A673 (cell line): ENCODE measurements at regions not wholly inside any gene's neighbourhood (a gene's known extent, or its start where the extent isn't known, plus 50 kb on each side); places are given as distances from the start of the nearest gene placed in this dataset.

Experiments used
- BruUV-seq: library from RNA; stranded (reverse); fragments of 400-500 nt; replicated peaks from 2 replicates; lab custom pipeline; 2021; lab: Mats Ljungman, UMichigan
- CTCF ChIA-PET: fragments of 300-600 bp; sonication (Branson Sonifier 250); formaldehyde crosslinking; loops from one replicate; lab custom pipeline; 2022; ENCODE audit warnings: antibody characterized with exemption; lab: Charles Lee
- POLR2A ChIA-PET: fragments of 300-600 bp; sonication (Branson Sonifier 250); formaldehyde crosslinking; loops from one replicate; lab custom pipeline; 2022; ENCODE audit warnings: antibody characterized with exemption; ENCODE audit not compliant: low non-redundant PET; lab: Charles Lee
- DNase-seq: peaks from one replicate; pipeline ENCODE4 v3.0.0-alpha.2; 2015; ENCODE audit warnings: low spot score
- H3K27ac ChIP-seq: fragments of 200-600 bp; sonication (generic); 2 replicates; pipeline ENCODE4 v1.5.1; 2016; ENCODE audit warnings: mixed run types, low read depth, mild to moderate bottlenecking, mixed read lengths, antibody characterized with exemption, low read length; ENCODE audit not compliant: poor library complexity, severe bottlenecking
- H3K27me3 ChIP-seq: fragments of 200-600 bp; sonication (generic); replicated peaks from 2 replicates; pipeline ENCODE4 v1.6.1; 2017; ENCODE audit warnings: mixed run types, low read depth, mild to moderate bottlenecking, mixed read lengths, antibody characterized with exemption, low read length; ENCODE audit not compliant: insufficient read depth, poor library complexity
- H3K36me3 ChIP-seq: fragments of 200-600 bp; sonication (generic); 2 replicates; pipeline ENCODE4 v1.6.1; 2016; ENCODE audit warnings: mixed run types, mild to moderate bottlenecking, mixed read lengths, antibody characterized with exemption, low read length; ENCODE audit not compliant: insufficient read depth, poor library complexity, severe bottlenecking
- H3K4me1 ChIP-seq: fragments of 200-600 bp; sonication (generic); 2 replicates; pipeline ENCODE4 v1.6.1; 2017; ENCODE audit warnings: mixed run types, mild to moderate bottlenecking, mixed read lengths, antibody characterized with exemption, low read length; ENCODE audit not compliant: insufficient read depth, poor library complexity, severe bottlenecking
- H3K4me3 ChIP-seq: fragments of 200-600 bp; sonication (generic); 2 replicates; pipeline ENCODE4 v1.5.1; 2016; ENCODE audit warnings: low read depth, mixed run types, mild to moderate bottlenecking, mixed read lengths, low read length; ENCODE audit not compliant: poor library complexity, severe bottlenecking
- H3K9me3 ChIP-seq: fragments of 200-600 bp; sonication (generic); 2 replicates; pipeline ENCODE4 v1.6.1; 2016; ENCODE audit warnings: mixed run types, low read depth, mild to moderate bottlenecking, mixed read lengths, antibody characterized with exemption, low read length; ENCODE audit not compliant: poor library complexity, severe bottlenecking
- EZH2 ChIP-seq: fragments of 200-600 bp; sonication (generic); IDR thresholded peaks from 2 replicates; pipeline ENCODE4 v1.6.1; 2017; ENCODE audit warnings: borderline replicate concordance, low read depth, mild to moderate bottlenecking, mixed read lengths, antibody characterized with exemption, low read length; ENCODE audit not compliant: poor library complexity, severe bottlenecking
- intact Hi-C: fragments of 100-400 bp; cut with micrococcal nuclease; formaldehyde crosslinking; loops from one replicate; pipeline ENCODE4 v1.10.0; 2022; ENCODE audit not compliant: unreplicated experiment
- TF ChIP-seq, protein P1 (sequence below): fragments of 300-800, 200-600 bp; sonication (generic); conservative IDR thresholded peaks from 2 replicates; pipeline ENCODE4 v1.5.1; 2017; ENCODE audit warnings: low read depth, mild to moderate bottlenecking, antibody characterized with exemption, low read length, moderate library complexity, mixed read lengths

DNA sequence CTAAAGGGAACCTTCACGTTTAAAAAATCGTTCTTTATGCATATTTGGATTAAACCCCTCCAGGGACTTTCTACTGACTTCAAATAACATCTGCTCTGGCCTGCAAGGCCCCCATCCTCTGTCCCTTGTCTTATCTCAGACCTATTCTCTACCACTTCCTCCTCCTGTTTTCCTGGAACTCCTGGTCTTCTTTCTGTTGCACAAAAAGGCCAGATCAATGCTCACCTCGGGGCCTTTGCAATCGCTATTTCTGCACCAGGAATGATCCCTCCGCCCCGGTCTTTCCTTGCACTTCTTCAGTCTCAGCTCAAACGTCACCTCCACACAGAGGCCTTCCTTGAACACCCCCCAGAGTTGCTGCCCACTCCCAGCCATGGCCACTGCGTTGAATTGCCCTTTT is 57.6 kb upstream of the BEGAIN start:
- H3K36me3 ChIP-seq = no peaks in the 10 kb centered on the region
- POLR2A ChIA-PET = no interaction called here
- no peak overlapping the region for H3K27ac ChIP-seq
- no peak overlapping the region for H3K4me3 ChIP-seq
- no TSS peak for BruUV-seq
- no peaks in the 10 kb centered on the region for H3K27me3 ChIP-seq
- TF ChIP-seq, protein P1, sequence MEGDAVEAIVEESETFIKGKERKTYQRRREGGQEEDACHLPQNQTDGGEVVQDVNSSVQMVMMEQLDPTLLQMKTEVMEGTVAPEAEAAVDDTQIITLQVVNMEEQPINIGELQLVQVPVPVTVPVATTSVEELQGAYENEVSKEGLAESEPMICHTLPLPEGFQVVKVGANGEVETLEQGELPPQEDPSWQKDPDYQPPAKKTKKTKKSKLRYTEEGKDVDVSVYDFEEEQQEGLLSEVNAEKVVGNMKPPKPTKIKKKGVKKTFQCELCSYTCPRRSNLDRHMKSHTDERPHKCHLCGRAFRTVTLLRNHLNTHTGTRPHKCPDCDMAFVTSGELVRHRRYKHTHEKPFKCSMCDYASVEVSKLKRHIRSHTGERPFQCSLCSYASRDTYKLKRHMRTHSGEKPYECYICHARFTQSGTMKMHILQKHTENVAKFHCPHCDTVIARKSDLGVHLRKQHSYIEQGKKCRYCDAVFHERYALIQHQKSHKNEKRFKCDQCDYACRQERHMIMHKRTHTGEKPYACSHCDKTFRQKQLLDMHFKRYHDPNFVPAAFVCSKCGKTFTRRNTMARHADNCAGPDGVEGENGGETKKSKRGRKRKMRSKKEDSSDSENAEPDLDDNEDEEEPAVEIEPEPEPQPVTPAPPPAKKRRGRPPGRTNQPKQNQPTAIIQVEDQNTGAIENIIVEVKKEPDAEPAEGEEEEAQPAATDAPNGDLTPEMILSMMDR = no peak
- TF ChIP-seq EZH2 = no peak
- no peaks in the 10 kb centered on the region for H3K4me1 ChIP-seq
- CTCF ChIA-PET = interaction anchor here (1.3 to 3.0 kb wide), 3 partner anchors 120 to 261 kb away, joined by 8 to 75 read pairs (median 11); no protein-coding TSS in a partner anchor
- no peaks in the 10 kb centered on the region for H3K9me3 ChIP-seq
- intact Hi-C loops = loop anchor here (1.0 to 2.0 kb wide), 3 partner anchors 120 to 259 kb away; no protein-coding TSS in a partner anchor
- DNase-seq = no peak

DNA sequence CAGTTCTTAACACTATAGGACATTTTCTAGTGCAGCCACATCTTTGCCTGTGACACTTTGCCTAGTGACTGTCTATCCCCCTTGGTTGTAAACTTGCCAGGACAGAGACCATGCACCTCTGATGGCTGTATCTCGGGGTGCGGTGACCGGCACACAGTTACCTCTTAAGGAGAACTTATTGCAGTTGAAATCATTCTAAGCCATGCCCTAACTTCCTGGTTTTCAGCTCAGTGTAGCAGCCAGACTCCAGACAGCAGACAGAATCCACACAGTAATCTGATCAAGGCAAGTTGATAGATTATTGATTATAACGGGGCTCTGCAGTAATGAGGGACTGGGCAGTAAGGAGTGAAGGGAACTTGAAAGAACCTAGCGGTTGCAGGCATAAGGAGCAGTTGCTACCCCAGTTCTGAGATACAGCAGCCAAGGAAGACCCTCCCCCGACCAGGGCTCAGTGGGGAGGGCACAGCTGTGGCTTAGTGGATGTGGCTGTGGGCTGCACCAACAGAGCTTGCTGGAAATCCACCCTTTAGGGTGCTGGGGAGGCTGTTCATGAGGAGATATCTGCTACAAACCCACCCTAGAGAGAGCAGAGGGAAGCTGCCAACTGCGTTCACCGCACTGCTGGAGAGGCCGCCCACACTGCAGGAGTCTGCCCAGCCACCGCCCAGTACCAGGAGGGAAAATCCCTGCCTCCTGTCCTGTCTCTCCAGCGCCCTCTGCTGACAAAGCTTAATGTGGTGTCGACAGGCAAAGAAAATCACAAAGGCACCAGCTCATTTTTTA is 58.2 kb upstream of the BEGAIN start:
- H3K27ac ChIP-seq = no peak overlapping the region
- H3K4me1 ChIP-seq = no peaks in the 10 kb centered on the region
- BruUV-seq = no TSS peak
- no peaks in the 10 kb centered on the region for H3K27me3 ChIP-seq
- H3K36me3 ChIP-seq = no peaks in the 10 kb centered on the region
- peak; percentile 93 for DNase-seq
- TF ChIP-seq EZH2 = no peak
- TF ChIP-seq, protein P1 = peak; percentile 85
- H3K9me3 ChIP-seq = no peaks in the 10 kb centered on the region
- ChIA-PET POLR2A (interaction anchor here (0.6 kb wide), 2 partner anchors 17 to 89 kb away, joined by 3 to 6 read pairs; no protein-coding TSS in a partner anchor), CTCF (interaction anchor here (0.5 to 3.0 kb wide), 17 partner anchors 8 to 267 kb away, joined by 3 to 75 read pairs (median 4); no protein-coding TSS in a partner anchor)
- H3K4me3 ChIP-seq = no peak overlapping the region
- intact Hi-C loops = loop anchor here (1.0 to 2.0 kb wide), 3 partner anchors 121 to 260 kb away; no protein-coding TSS in a partner anchor

DNA sequence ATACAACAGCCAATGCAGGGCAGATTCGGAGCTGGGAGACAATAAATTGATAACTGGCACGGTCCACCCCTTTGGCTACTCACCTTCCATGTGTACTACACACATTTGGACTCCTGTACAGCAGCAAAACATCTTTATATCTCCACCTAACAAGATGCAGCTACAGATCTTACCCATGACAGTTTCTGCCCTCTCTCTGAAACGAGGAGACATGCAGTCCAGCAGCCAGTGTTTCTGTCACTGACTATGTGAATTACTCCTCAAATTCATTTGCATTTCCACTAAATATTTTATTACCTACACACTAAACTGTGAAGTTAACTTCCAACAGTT is 58.7 kb upstream of the BEGAIN start:
- H3K4me1 ChIP-seq = no peaks in the 10 kb centered on the region
- no peaks in the 10 kb centered on the region for H3K36me3 ChIP-seq
- TF ChIP-seq, protein P1 = no peak; the same call in 1 of the 2 replicates
- no peak for TF ChIP-seq EZH2
- no peaks in the 10 kb centered on the region for H3K9me3 ChIP-seq
- DNase-seq = no peak
- no peak overlapping the region for H3K4me3 ChIP-seq
- no peaks in the 10 kb centered on the region for H3K27me3 ChIP-seq
- intact Hi-C loops = loop anchor here (1.0 to 2.0 kb wide), 3 partner anchors 121 to 261 kb away; no protein-coding TSS in a partner anchor
- CTCF ChIA-PET = interaction anchor here (0.5 to 3.0 kb wide), 17 partner anchors 9 to 268 kb away, joined by 3 to 75 read pairs (median 4); no protein-coding TSS in a partner anchor
- BruUV-seq = no TSS peak
- H3K27ac ChIP-seq = no peak overlapping the region
- POLR2A ChIA-PET = interaction anchor here (0.6 kb wide), 2 partner anchors 18 to 89 kb away, joined by 3 to 6 read pairs; no protein-coding TSS in a partner anchor
